Gastrocnemius medialis (tissue), 4 donors: ENCODE measurements at regions not wholly inside any gene's neighbourhood (a gene's known extent, or its start where the extent isn't known, plus 50 kb on each side); places are given as distances from the start of the nearest gene placed in this dataset.

Experiments
- POLR2A ChIP-seq, 2 donors: fragments of 450-650 bp; IDR thresholded peaks; one replicate each; pipeline ENCODE4 v1.6.1; 2017; ENCODE audit warnings: antibody characterized with exemption in 2 of 2, mild to moderate bottlenecking in 2 of 2, moderate library complexity in 2 of 2
- TF ChIP-seq, protein P1 (sequence below), 5 experiments: fragments of 450-650 bp in 3 of 5; fragments of 200-600 bp in 2 of 5; sonication (generic) in 2 of 5; IDR thresholded peaks in 4 of 5; conservative IDR thresholded peaks in 1 of 5; 1 replicate in 4 of 5; 2 replicates in 1 of 5; pipeline ENCODE4 v1.5.1; 2016 to 2019; ENCODE audit warnings: antibody characterized with exemption in 5 of 5, mild to moderate bottlenecking in 3 of 5, moderate library complexity in 3 of 5

DNA sequence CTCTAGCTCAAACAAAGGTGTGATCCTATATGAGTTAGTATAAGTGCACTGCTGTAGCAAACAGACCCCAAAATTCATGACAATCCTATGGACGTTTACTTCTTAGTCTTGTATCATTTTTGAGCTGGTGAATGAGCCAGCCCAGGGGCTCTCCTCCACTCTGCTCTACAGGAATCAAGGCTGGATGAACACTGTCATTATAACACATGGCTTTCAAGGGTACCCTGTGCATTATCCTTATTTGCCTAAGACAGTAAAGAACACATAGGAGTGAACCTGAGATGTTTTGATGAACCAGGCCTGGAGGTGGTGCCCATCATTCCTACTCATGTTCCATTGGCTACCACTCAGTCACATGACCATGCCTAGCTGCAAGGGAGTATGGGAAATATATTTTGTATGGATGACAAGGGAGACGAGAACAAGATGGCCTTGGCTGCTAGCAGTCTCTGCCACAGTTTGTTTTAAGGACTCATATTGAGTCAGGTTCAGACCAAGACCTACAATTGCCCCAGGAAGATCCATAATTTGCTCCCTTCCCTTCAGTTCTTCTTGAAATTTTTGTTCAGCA lies 107.4 kb upstream of the HES1 start:
- TF ChIP-seq, protein P1, sequence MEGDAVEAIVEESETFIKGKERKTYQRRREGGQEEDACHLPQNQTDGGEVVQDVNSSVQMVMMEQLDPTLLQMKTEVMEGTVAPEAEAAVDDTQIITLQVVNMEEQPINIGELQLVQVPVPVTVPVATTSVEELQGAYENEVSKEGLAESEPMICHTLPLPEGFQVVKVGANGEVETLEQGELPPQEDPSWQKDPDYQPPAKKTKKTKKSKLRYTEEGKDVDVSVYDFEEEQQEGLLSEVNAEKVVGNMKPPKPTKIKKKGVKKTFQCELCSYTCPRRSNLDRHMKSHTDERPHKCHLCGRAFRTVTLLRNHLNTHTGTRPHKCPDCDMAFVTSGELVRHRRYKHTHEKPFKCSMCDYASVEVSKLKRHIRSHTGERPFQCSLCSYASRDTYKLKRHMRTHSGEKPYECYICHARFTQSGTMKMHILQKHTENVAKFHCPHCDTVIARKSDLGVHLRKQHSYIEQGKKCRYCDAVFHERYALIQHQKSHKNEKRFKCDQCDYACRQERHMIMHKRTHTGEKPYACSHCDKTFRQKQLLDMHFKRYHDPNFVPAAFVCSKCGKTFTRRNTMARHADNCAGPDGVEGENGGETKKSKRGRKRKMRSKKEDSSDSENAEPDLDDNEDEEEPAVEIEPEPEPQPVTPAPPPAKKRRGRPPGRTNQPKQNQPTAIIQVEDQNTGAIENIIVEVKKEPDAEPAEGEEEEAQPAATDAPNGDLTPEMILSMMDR (IDR thresholded peaks at IDR 0.05 in 4 of 5, conservative IDR thresholded peaks at IDR 0.05 in 1 of 5): no peak
- TF ChIP-seq POLR2A (IDR thresholded peaks at IDR 0.05): no peak
